ENCODE measurements at regions not wholly inside any gene's neighbourhood (a gene's known extent, or its start where the extent isn't known, plus 50 kb on each side); places are given as distances from the start of the nearest gene placed in this dataset.

GRCh38 chr10:88136712-88137111 lies 273.3 kb downstream of the PTEN start:
- no peak for DNase-seq

- DNase-seq = no peak
Observed at GRCh38 chr10:88138319-88138848, 275.0 kb downstream of the PTEN start.

GRCh38 chr10:88147000-88147798 lies 283.8 kb downstream of the PTEN start:
- DNase-seq = no peak

GRCh38 chr10:88149906-88150305 lies 286.5 kb downstream of the PTEN start:
- DNase-seq = no peak

GRCh38 chr10:88150339-88150738 lies 286.9 kb downstream of the PTEN start:
- no peak for DNase-seq

- no peak for DNase-seq
Observed at GRCh38 chr10:88152728-88153133, 289.3 kb downstream of the PTEN start.

- no peak for DNase-seq
Observed at GRCh38 chr10:88154596-88155250, 291.3 kb downstream of the PTEN start.

GRCh38 chr10:88156341-88156740 lies 292.9 kb downstream of the PTEN start:
- no peak for DNase-seq

- DNase-seq = no peak
Observed at GRCh38 chr10:88157981-88158465, 294.6 kb downstream of the PTEN start.

- no peak for DNase-seq
Observed at GRCh38 chr10:88158526-88159122, 295.2 kb downstream of the PTEN start.

- no peak for DNase-seq
Observed at GRCh38 chr10:88159127-88159829, 295.9 kb downstream of the PTEN start.

- no peak for DNase-seq
Observed at GRCh38 chr10:88161070-88161469, 297.6 kb downstream of the PTEN start.

GRCh38 chr10:88161756-88162155 lies 298.3 kb downstream of the PTEN start:
- no peak for DNase-seq

GRCh38 chr10:88162852-88163251 lies 299.4 kb downstream of the PTEN start:
- no peak for DNase-seq

GRCh38 chr10:88163572-88163971 lies 300.1 kb downstream of the PTEN start:
- DNase-seq = no peak

GRCh38 chr10:88164471-88164870 lies 301.0 kb downstream of the PTEN start:
- DNase-seq = no peak

GRCh38 chr10:88165849-88166271 lies 302.4 kb downstream of the PTEN start:
- no peak for DNase-seq

- DNase-seq = no peak
Observed at GRCh38 chr10:88168171-88169036, 305.0 kb downstream of the PTEN start.

- no peak for DNase-seq
Observed at GRCh38 chr10:88169037-88169319, 305.6 kb downstream of the PTEN start.

GRCh38 chr10:88170628-88171027 lies 307.2 kb downstream of the PTEN start:
- no peak for DNase-seq

- DNase-seq = no peak
Observed at GRCh38 chr10:88172159-88172558, 308.7 kb downstream of the PTEN start.

- no peak for DNase-seq
Observed at GRCh38 chr10:88174391-88174790, 311.0 kb downstream of the PTEN start.

Measured in NCI-H524 treated with DMSO at 0.1 percent for 48 hours (cell line).